Testis (tissue), 2 donors: ENCODE measurements at regions not wholly inside any gene's neighbourhood (a gene's known extent, or its start where the extent isn't known, plus 50 kb on each side); places are given as distances from the start of the nearest gene placed in this dataset.

Source experiments
- POLR2A ChIP-seq: fragments of 450-650 bp; IDR thresholded peaks from one replicate; pipeline ENCODE4 v1.6.1; 2017; ENCODE audit warnings: antibody characterized with exemption, mild to moderate bottlenecking, moderate library complexity
- TF ChIP-seq, protein P1 (sequence below), 3 experiments: fragments of 450-650 bp in 2 of 3; fragments of 200-600 bp in 1 of 3; sonication (generic) in 1 of 3; IDR thresholded peaks; one replicate each; pipeline ENCODE4 v1.5.1; 2016 to 2019; ENCODE audit warnings: antibody characterized with exemption in 3 of 3, mild to moderate bottlenecking in 2 of 3, moderate library complexity in 1 of 3

DNA sequence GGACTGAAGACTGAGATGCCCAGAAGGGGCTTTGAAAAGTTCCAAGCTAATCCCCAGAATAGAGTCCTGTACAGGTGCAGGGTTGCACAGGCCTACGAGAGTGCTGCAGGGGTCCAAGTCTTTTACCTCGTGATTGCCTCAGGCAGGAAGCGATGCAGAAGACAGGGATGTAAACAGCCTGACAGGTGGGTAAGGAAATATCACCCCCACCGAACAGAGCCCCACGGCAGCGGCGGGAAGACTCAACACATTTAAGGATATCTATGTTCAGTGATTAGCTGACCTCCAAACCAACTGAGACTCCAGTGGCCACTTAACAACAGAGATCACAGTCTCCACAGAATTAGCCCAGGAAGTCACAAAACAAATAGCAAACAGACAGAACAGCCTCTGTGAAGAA, 73.9 kb upstream of the VIPR2 start:
- TF ChIP-seq, protein P1, sequence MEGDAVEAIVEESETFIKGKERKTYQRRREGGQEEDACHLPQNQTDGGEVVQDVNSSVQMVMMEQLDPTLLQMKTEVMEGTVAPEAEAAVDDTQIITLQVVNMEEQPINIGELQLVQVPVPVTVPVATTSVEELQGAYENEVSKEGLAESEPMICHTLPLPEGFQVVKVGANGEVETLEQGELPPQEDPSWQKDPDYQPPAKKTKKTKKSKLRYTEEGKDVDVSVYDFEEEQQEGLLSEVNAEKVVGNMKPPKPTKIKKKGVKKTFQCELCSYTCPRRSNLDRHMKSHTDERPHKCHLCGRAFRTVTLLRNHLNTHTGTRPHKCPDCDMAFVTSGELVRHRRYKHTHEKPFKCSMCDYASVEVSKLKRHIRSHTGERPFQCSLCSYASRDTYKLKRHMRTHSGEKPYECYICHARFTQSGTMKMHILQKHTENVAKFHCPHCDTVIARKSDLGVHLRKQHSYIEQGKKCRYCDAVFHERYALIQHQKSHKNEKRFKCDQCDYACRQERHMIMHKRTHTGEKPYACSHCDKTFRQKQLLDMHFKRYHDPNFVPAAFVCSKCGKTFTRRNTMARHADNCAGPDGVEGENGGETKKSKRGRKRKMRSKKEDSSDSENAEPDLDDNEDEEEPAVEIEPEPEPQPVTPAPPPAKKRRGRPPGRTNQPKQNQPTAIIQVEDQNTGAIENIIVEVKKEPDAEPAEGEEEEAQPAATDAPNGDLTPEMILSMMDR (IDR thresholded peaks at IDR 0.05), result no peak
- no peak for TF ChIP-seq POLR2A
